K562 (cell line): ENCODE measurements at regions not wholly inside any gene's neighbourhood (a gene's known extent, or its start where the extent isn't known, plus 50 kb on each side); places are given as distances from the start of the nearest gene placed in this dataset.

Experiments used
- ATAC-seq: fragments of 200-7000 bp; cut with Tn5 transposase; 3 replicates; pipeline ENCODE4 v1.9.1; 2020; ENCODE audit warnings: moderate library complexity
- BruUV-seq: library from RNA; stranded (reverse); fragments of 400-500 nt; replicated peaks from 2 replicates; lab custom pipeline; 2021; lab: Mats Ljungman, UMichigan
- CTCF ChIA-PET: fragments of 300-600 bp; formaldehyde crosslinking; extraction: SDS; loops from one replicate; lab custom pipeline; 2021; ENCODE audit warnings: low intra/inter-chr PET ratio; lab: Yijun Ruan, JAX
- POLR2A ChIA-PET: fragments of 300-600, 350-650 bp; sonication (Branson Sonifier 250); formaldehyde crosslinking; extraction: SDS; loops from one replicate; lab custom pipeline; 2021; ENCODE audit warnings: antibody characterized with exemption, inconsistent platforms; lab: Yijun Ruan, JAX
- DNase-seq, 4 experiments: peaks; one replicate each; pipeline versions ENCODE4 v3.0.0 to v3.0.0-alpha.2; 2011 to 2018; ENCODE audit warnings: low spot score in 3 of 4, mixed read lengths in 3 of 4; ENCODE audit errors: extremely low read depth in 1 of 4
- FAIRE-seq: peaks from 2 replicates; lab custom pipeline; 2011; peaks lifted over from hg19 to GRCh38; lab: Jason Lieb, UNC
- H2AFZ ChIP-seq: 2 replicates; pipeline ENCODE4 v1.6.0; 2011; ENCODE audit warnings: low read depth, low read length, control low read depth, inconsistent platforms
- H3K27ac ChIP-seq: fragments of 200-600 bp; 3 replicates; pipeline ENCODE4 v1.8.0; 2011; ENCODE audit warnings: low read depth, mild to moderate bottlenecking, control low read depth, inconsistent platforms, low read length, moderate library complexity, mixed read lengths; ENCODE audit errors: extremely low read depth
- H3K27me3 ChIP-seq, 2 experiments: fragments of 300-600 bp in 1 of 2; 2 replicates in 1 of 2; 3 replicates in 1 of 2; pipeline versions ENCODE4 v1.6.0 to v1.8.0; 2011; ENCODE audit warnings: inconsistent platforms in 2 of 2, low read length in 2 of 2, mild to moderate bottlenecking in 1 of 2, mixed read lengths in 1 of 2, moderate library complexity in 1 of 2; ENCODE audit not compliant: control insufficient read depth in 2 of 2, insufficient read depth in 2 of 2
- H3K36me3 ChIP-seq: fragments of 300-600 bp; 3 replicates; pipeline ENCODE4 v1.8.0; 2011; ENCODE audit warnings: mild to moderate bottlenecking, low read length, inconsistent platforms; ENCODE audit not compliant: control insufficient read depth, insufficient read depth
- H3K4me1 ChIP-seq, 2 experiments: fragments of 200-600 bp in 1 of 2; replicated peaks in 1 of 2; 2 replicates in 1 of 2; 3 replicates in 1 of 2; pipeline versions ENCODE4 v1.5.1 to v1.8.0; 2011; ENCODE audit warnings: inconsistent platforms in 2 of 2, low read length in 2 of 2, mild to moderate bottlenecking in 1 of 2, mixed read lengths in 1 of 2, moderate library complexity in 1 of 2; ENCODE audit not compliant: control insufficient read depth in 2 of 2, insufficient read depth in 2 of 2
- H3K4me2 ChIP-seq: 2 replicates; pipeline ENCODE4 v1.6.1; 2011; ENCODE audit warnings: low read length, control low read depth, inconsistent platforms, mixed read lengths; ENCODE audit not compliant: insufficient read depth
- H3K4me3 ChIP-seq: fragments of 200-600 bp; sonication (generic), shearing (Covaris generic); 2 replicates; pipeline ENCODE4 v1.5.1; 2016; ENCODE audit warnings: control low read depth, inconsistent platforms
- H3K79me2 ChIP-seq: fragments of 200-600 bp; 3 replicates; pipeline ENCODE4 v1.8.0; 2011; ENCODE audit warnings: low read length, inconsistent platforms; ENCODE audit not compliant: control insufficient read depth, insufficient read depth
- H3K9ac ChIP-seq, 2 experiments: 2 replicates each; pipeline versions ENCODE4 v1.6.0 to v1.6.1; 2011; ENCODE audit warnings: low read depth in 2 of 2, low read length in 2 of 2, control low read depth in 1 of 2, inconsistent platforms in 1 of 2, mild to moderate bottlenecking in 1 of 2, mixed read lengths in 1 of 2; ENCODE audit not compliant: insufficient read depth in 1 of 2
- H3K9me1 ChIP-seq: one replicate; pipeline ENCODE4 v1.6.0; 2011; ENCODE audit warnings: inconsistent platforms, mild to moderate bottlenecking, low read length, moderate library complexity; ENCODE audit not compliant: control insufficient read depth, insufficient read depth
- H3K9me3 ChIP-seq: replicated peaks from 2 replicates; pipeline ENCODE4 v1.5.1; 2011; ENCODE audit warnings: low read depth, low read length, inconsistent platforms; ENCODE audit not compliant: control insufficient read depth, insufficient read depth
- H4K20me1 ChIP-seq: replicated peaks from 2 replicates; pipeline ENCODE4 v1.6.1; 2011; ENCODE audit warnings: low read length, inconsistent platforms, mixed read lengths; ENCODE audit not compliant: control insufficient read depth, insufficient read depth
- BRF1 ChIP-seq: IDR thresholded peaks from 3 replicates; pipeline ENCODE4 v1.6.1; 2011; ENCODE audit warnings: borderline replicate concordance, mild to moderate bottlenecking; ENCODE audit not compliant: insufficient read length; ENCODE audit errors: extremely low read depth
- DPF2 ChIP-seq: fragments of 450-650 bp; IDR thresholded peaks from 2 replicates; pipeline ENCODE4 v1.6.1; 2016
- MAZ ChIP-seq, 2 experiments: fragments of 450-650 bp in 1 of 2; sonication (generic) in 1 of 2; formaldehyde crosslinking; IDR thresholded peaks in 1 of 2; conservative IDR thresholded peaks in 1 of 2; 2 replicates each; pipeline versions ENCODE4 v1.4.0 to v1.5.0; 2020; ENCODE audit warnings: mild to moderate bottlenecking in 1 of 2, missing genetic modification reagents in 1 of 2
- MTA3 ChIP-seq: fragments of 450-650 bp; formaldehyde crosslinking; IDR thresholded peaks from 2 replicates; pipeline ENCODE4 v1.6.1; 2017; ENCODE audit warnings: mild to moderate bottlenecking, borderline replicate concordance
- NBN ChIP-seq: fragments of 450-650 bp; IDR thresholded peaks from 2 replicates; pipeline ENCODE4 v1.6.1; 2016; ENCODE audit warnings: low read depth, mild to moderate bottlenecking
- SOX6 ChIP-seq: fragments of 450-650 bp; IDR thresholded peaks from 2 replicates; pipeline ENCODE4 v1.6.1; 2014; ENCODE audit warnings: mild to moderate bottlenecking
- ZEB2 ChIP-seq: fragments of 450-650 bp; IDR thresholded peaks from 2 replicates; pipeline ENCODE4 v1.6.1; 2016
- ZZZ3 ChIP-seq: fragments of 450-650 bp; IDR thresholded peaks from 2 replicates; pipeline ENCODE4 v1.6.1; 2016; ENCODE audit warnings: antibody characterized with exemption, mild to moderate bottlenecking, moderate library complexity
- WGBS: fragments of 100-300 bp; shearing (Covaris generic); methylation state at CpG from one replicate; pipeline ENCODE4 v1.1.6; 2016; ENCODE audit warnings: low coverage, mixed read lengths; ENCODE audit not compliant: insufficient coverage; ENCODE audit errors: missing lambda C conversion rate; 5-methylcytosine and 5-hydroxymethylcytosine counted together
- in situ Hi-C: fragments of 300-500 bp; cut with MboI; formaldehyde crosslinking; loops from 4 replicates; pipeline ENCODE4 v1.15.0; 2018; ENCODE audit warnings: inconsistent platforms, mixed read lengths
- intact Hi-C: fragments of 100-400 bp; cut with micrococcal nuclease; formaldehyde crosslinking; loops from 2 replicates; pipeline ENCODE4 v1.14.2; 2022
- TF ChIP-seq, protein P1 (sequence below): fragments of 250-450 bp; sonication (Bioruptor Pico); IDR thresholded peaks from 2 replicates; pipeline ENCODE4 v1.5.0; 2021; ENCODE audit warnings: mild to moderate bottlenecking, moderate library complexity
- TF ChIP-seq, protein P2 (sequence below): fragments of 450-650 bp; formaldehyde crosslinking; IDR thresholded peaks from 2 replicates; pipeline ENCODE4 v1.4.0; 2022; ENCODE audit warnings: missing genetic modification characterization

DNA sequence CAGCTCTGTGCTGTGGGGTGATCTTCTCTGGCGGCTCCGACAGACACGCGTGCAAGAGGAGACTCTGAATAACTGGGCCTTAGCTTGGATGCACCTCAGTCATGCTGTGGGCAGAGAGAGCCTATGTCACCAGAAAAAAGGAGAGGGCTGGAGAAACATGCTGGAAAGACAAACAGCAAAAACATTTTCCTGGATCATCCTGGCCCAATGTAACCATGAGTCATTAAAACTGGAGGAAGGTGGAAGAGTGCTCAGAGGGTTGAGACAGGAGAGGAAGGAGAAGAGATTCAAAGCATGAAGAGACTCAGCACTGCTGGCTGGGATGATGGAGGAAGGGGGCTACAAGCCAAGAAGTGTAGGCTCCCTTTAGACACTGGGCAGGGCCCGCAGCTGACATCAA is 292.0 kb downstream of the CDH26 start (continued):
- TF ChIP-seq, protein P1, sequence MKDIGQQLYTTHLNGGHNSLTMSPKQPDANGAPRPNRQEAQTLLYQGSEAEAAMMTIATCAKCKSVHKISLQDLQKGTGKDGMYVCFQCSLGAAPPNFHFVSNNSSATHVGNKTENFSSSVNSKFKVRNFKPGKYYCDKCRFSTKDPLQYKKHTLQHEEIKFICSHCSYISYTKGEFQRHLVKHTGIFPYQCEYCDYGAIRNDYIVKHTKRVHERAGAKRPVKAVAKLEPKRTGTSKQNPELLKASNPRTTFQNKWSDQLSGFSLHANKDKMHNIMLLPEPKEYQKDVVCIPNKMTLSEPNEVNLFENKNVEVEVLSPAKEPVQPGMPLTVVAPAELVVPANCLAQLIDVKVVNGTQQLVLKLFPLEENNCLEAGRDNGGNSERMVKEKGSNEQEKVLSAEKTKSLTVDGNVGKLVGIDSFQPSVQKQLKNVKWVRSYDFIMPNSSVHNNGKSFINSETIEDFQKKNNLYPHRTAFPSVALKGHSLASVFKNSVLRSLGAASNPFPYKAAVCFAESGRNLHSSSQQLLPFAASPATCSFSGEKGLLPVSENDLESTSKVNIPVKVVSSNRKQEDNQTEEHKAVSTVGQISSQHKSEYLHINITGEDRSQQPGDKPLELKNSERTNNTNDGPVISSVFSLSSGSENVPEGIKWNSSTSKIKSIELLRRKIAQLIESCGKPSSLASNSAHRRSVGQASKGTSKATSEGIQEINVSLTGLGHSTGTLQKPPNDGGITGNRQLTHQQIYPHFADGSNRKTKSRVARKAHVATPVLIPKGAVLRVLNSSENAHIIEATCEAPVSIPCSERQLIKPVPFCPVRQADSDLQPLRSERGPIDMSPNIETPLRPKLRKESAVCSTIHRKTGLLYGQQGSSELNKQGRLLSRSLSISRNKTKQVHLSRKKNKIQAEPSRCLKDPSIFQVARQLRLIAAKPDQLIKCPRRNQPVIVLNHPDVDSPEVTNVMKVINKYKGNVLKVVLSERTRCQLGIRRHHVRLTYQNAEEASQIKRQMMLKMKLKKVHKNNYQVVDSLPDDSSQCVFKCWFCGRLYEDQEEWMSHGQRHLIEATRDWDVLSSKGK = no peak

DNA sequence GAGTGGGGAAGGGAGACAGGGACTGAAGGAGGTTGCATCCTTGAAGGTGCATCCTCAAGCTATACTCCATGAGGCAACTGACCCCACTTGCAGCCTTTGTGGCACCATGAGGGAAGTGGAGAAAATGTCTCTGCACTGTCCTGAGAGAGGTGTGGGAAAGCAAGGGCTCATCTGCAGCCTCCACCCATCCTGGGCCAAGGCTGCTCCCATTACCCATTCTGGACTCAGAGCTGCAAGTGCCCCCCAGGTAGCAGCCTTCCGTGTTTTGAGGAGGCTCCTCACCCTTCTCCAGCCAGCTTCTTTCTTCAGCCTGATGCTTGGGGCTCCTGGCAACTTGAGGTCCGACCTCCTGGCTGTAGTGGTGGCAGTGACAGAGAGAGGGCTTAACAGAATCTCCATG is 294.6 kb downstream of the CDH26 start:
- no TSS peak for BruUV-seq
- intact Hi-C loops = no loop called here

More for the DNA sequence above, 294.6 kb downstream of the CDH26 start:
- Histone ChIP-seq H3K79me2 (no peaks in the 10 kb centered on the region), H3K36me3 (no peaks in the 10 kb centered on the region), H3K9ac (no peak overlapping the region), H4K20me1 (no peaks in the 10 kb centered on the region), H3K4me2 (no peak overlapping the region), H3K27ac (no peak overlapping the region), H3K4me3 (no peak overlapping the region), H3K27me3 (no peaks in the 10 kb centered on the region; a peak in 1 of 5 replicates), H3K4me1 (no peaks in the 10 kb centered on the region), H3K9me1 (peaks cover 2% of the 10 kb centered on the region), H3K9me3 (no peaks in the 10 kb centered on the region), H2AFZ (no peak overlapping the region)
- in situ Hi-C loops = no loop called here
- TF ChIP-seq, protein P2, sequence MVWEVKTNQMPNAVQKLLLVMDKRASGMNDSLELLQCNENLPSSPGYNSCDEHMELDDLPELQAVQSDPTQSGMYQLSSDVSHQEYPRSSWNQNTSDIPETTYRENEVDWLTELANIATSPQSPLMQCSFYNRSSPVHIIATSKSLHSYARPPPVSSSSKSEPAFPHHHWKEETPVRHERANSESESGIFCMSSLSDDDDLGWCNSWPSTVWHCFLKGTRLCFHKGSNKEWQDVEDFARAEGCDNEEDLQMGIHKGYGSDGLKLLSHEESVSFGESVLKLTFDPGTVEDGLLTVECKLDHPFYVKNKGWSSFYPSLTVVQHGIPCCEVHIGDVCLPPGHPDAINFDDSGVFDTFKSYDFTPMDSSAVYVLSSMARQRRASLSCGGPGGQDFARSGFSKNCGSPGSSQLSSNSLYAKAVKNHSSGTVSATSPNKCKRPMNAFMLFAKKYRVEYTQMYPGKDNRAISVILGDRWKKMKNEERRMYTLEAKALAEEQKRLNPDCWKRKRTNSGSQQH = no peak
- TF ChIP-seq NBN (no peak), ZEB2 (no peak), MTA3 (no peak), SOX6 (no peak), ZZZ3 (no peak), BRF1 (no peak), DPF2 (no peak), MAZ (CRISPR knock-in tag; conservative IDR thresholded peaks at IDR 0.05 in 1 of 2, IDR thresholded peaks at IDR 0.05 in 1 of 2) (no peak)
- 0% methylated on average over 2 of the region's 2 CpGs for WGBS
- FAIRE-seq (no peak), DNase-seq (no peak), ATAC-seq (no peak)
- ChIA-PET CTCF (no interaction called here), POLR2A (no interaction called here)
